PC-9 (cell line): ENCODE measurements at regions not wholly inside any gene's neighbourhood (a gene's known extent, or its start where the extent isn't known, plus 50 kb on each side); places are given as distances from the start of the nearest gene placed in this dataset.

Experiments
- BruUV-seq: library from RNA; stranded (reverse); fragments of 400-500 nt; replicated peaks from 2 replicates; lab custom pipeline; 2021; lab: Mats Ljungman, UMichigan
- CTCF ChIA-PET: fragments of 300-600 bp; sonication (Branson Sonifier 250); formaldehyde crosslinking; loops from one replicate; lab custom pipeline; 2022; ENCODE audit warnings: antibody characterized with exemption; lab: Charles Lee
- POLR2A ChIA-PET: fragments of 300-600 bp; sonication (Branson Sonifier 250); formaldehyde crosslinking; loops from one replicate; lab custom pipeline; 2022; ENCODE audit warnings: antibody characterized with exemption; ENCODE audit not compliant: unreplicated experiment; lab: Charles Lee
- DNase-seq, 2 experiments: peaks; one replicate each; pipeline versions ENCODE4 v3.0.0 to v3.0.0-alpha.2; 2015 to 2022; ENCODE audit warnings: mixed read lengths in 1 of 2
- H2AFZ ChIP-seq: fragments of 200-600 bp; sonication (generic); 2 replicates; pipeline ENCODE4 v1.8.1; 2017; ENCODE audit warnings: antibody characterized with exemption
- H3F3A ChIP-seq: fragments of 200-600 bp; sonication (generic); 2 replicates; pipeline ENCODE4 v1.8.1; 2017; ENCODE audit warnings: antibody characterized with exemption, mild to moderate bottlenecking, low read depth; ENCODE audit not compliant: insufficient read depth
- H3K27ac ChIP-seq: fragments of 200-600 bp; sonication (generic); 2 replicates; pipeline ENCODE4 v1.6.1; 2016; ENCODE audit warnings: mixed run types
- H3K27me3 ChIP-seq: fragments of 200-600 bp; sonication (generic); 2 replicates; pipeline ENCODE4 v1.6.1; 2016; ENCODE audit warnings: low read depth, mixed run types; ENCODE audit not compliant: insufficient read depth
- H3K36me3 ChIP-seq: fragments of 200-600 bp; sonication (generic); 2 replicates; pipeline ENCODE4 v1.6.1; 2016; ENCODE audit warnings: low read depth, mixed run types
- H3K4me1 ChIP-seq: fragments of 200-600 bp; sonication (generic); replicated peaks from 2 replicates; pipeline ENCODE4 v1.6.1; 2016; ENCODE audit warnings: mixed run types; ENCODE audit not compliant: insufficient read depth
- H3K4me2 ChIP-seq: fragments of 200-600 bp; sonication (generic); 2 replicates; pipeline ENCODE4 v1.6.1; 2017; ENCODE audit warnings: mixed run types
- H3K4me3 ChIP-seq: fragments of 200-600 bp; sonication (generic); 2 replicates; pipeline ENCODE4 v1.6.1; 2016; ENCODE audit warnings: mixed run types
- H3K79me2 ChIP-seq: fragments of 200-600 bp; sonication (generic); 2 replicates; pipeline ENCODE4 v1.6.1; 2017; ENCODE audit warnings: low read depth, mixed run types
- H3K9me2 ChIP-seq: fragments of 200-600 bp; sonication (generic); 2 replicates; pipeline ENCODE4 v1.8.1; 2017; ENCODE audit warnings: mild to moderate bottlenecking; ENCODE audit not compliant: insufficient read depth
- H3K9me3 ChIP-seq: fragments of 200-600 bp; sonication (generic); 2 replicates; pipeline ENCODE4 v1.8.1; 2016; ENCODE audit warnings: low read depth; ENCODE audit not compliant: insufficient read depth
- H4K20me1 ChIP-seq: fragments of 200-600 bp; sonication (generic); 2 replicates; pipeline ENCODE4 v1.8.1; 2017; ENCODE audit not compliant: insufficient read depth
- CTCF ChIP-seq: fragments of 200-600 bp; sonication (generic); conservative IDR thresholded peaks from 2 replicates; pipeline ENCODE4 v1.6.1; 2017; ENCODE audit warnings: mixed run types, antibody characterized with exemption, mild to moderate bottlenecking, moderate library complexity
- EZH2 ChIP-seq: fragments of 200-600 bp; sonication (generic); IDR thresholded peaks from 2 replicates; pipeline ENCODE4 v1.8.0; 2017; ENCODE audit warnings: antibody characterized with exemption, low read depth
- intact Hi-C: fragments of 100-400 bp; cut with micrococcal nuclease; formaldehyde crosslinking; loops from one replicate; pipeline ENCODE4 v1.10.0; 2022; ENCODE audit not compliant: unreplicated experiment

- DNase-seq = no peak
- H3K27ac ChIP-seq = no peak overlapping the region
- no TSS peak for BruUV-seq
- no peak overlapping the region for H3K4me3 ChIP-seq
- POLR2A ChIA-PET = no interaction called here
- H3F3A ChIP-seq = no peaks in the 10 kb centered on the region
- H3K27me3 ChIP-seq = no peaks in the 10 kb centered on the region
- no peaks in the 10 kb centered on the region for H3K79me2 ChIP-seq
- H3K9me3 ChIP-seq = no peaks in the 10 kb centered on the region
- H3K9me2 ChIP-seq = no peaks in the 10 kb centered on the region
- TF ChIP-seq CTCF = no peak
- TF ChIP-seq EZH2 = no peak
- CTCF ChIA-PET = no interaction called here
- no peaks in the 10 kb centered on the region for H3K36me3 ChIP-seq
- H4K20me1 ChIP-seq = no peaks in the 10 kb centered on the region
- H2AFZ ChIP-seq = no peak overlapping the region
- intact Hi-C loops = no loop called here
- no peak overlapping the region for H3K4me2 ChIP-seq
- H3K4me1 ChIP-seq = no peaks in the 10 kb centered on the region
Observed at GRCh38 chr7:53504914-53505313, 469.5 kb downstream of the POM121L12 start.

GRCh38 chr7:53518319-53518718 is 482.9 kb downstream of the POM121L12 start:
- Histone ChIP-seq H3K4me2 (no peak overlapping the region), H3K4me3 (no peak overlapping the region), H3K79me2 (no peaks in the 10 kb centered on the region), H3F3A (no peaks in the 10 kb centered on the region), H3K9me2 (0 out of 2 replicates have a peak, but pooled peaks cover 13% of the 10 kb centered on the region), H4K20me1 (no peaks in the 10 kb centered on the region), H3K36me3 (no peaks in the 10 kb centered on the region), H3K9me3 (no peaks in the 10 kb centered on the region), H2AFZ (no peak overlapping the region), H3K27me3 (no peaks in the 10 kb centered on the region), H3K4me1 (no peaks in the 10 kb centered on the region), H3K27ac (no peak overlapping the region)
- intact Hi-C loops = no loop called here
- no peak for TF ChIP-seq EZH2
- no peak for TF ChIP-seq CTCF
- no peak for DNase-seq
- BruUV-seq = no TSS peak
- CTCF ChIA-PET = no interaction called here
- POLR2A ChIA-PET = interaction anchor here (0.7 kb wide), 1 partner anchor 150 kb away, joined by 5 read pairs; no protein-coding TSS in a partner anchor

GRCh38 chr7:53520841-53521240 is 485.4 kb downstream of the POM121L12 start:
- intact Hi-C loops = no loop called here
- CTCF ChIA-PET = no interaction called here
- POLR2A ChIA-PET = no interaction called here
- BruUV-seq = no TSS peak
- H3F3A ChIP-seq = no peaks in the 10 kb centered on the region
- no peak overlapping the region for H3K27ac ChIP-seq
- H3K4me1 ChIP-seq = no peaks in the 10 kb centered on the region
- H4K20me1 ChIP-seq = no peaks in the 10 kb centered on the region
- no peaks in the 10 kb centered on the region for H3K79me2 ChIP-seq
- no peak for TF ChIP-seq EZH2
- no peak for TF ChIP-seq CTCF
- no peaks in the 10 kb centered on the region for H3K9me3 ChIP-seq
- DNase-seq = no peak
- H3K36me3 ChIP-seq = no peaks in the 10 kb centered on the region
- no peak overlapping the region for H3K4me3 ChIP-seq
- no peak overlapping the region for H2AFZ ChIP-seq
- H3K9me2 ChIP-seq = 0 out of 2 replicates have a peak, but pooled peaks cover 13% of the 10 kb centered on the region
- H3K4me2 ChIP-seq = no peak overlapping the region
- no peaks in the 10 kb centered on the region; the same call in 1 of the 2 replicates for H3K27me3 ChIP-seq
